HG03565 (cell line): ENCODE measurements at regions not wholly inside any gene's neighbourhood (a gene's known extent, or its start where the extent isn't known, plus 50 kb on each side); places are given as distances from the start of the nearest gene placed in this dataset.
"Not testable (repeated sequence)": the region's sequence is repeated elsewhere in the genome, so short reads cannot be mapped to it uniquely, and the experiment has no call there.

ENCODE experiments used
- ATAC-seq: cut with Tn5 transposase; IDR thresholded peaks from one replicate; pipeline ENCODE4 v1.9.1; 2021; ENCODE audit warnings: mild to moderate bottlenecking, moderate library complexity; ENCODE audit not compliant: unreplicated experiment

GRCh38 chr13:88369866-88370265 lies 698.7 kb downstream of the SLITRK5 start:
- ATAC-seq: no peak

GRCh38 chr13:88376760-88377388 lies 705.7 kb downstream of the SLITRK5 start:
- no peak for ATAC-seq

GRCh38 chr13:88377852-88378251 lies 706.7 kb downstream of the SLITRK5 start:
- ATAC-seq: no peak

- no peak for ATAC-seq
Measured at GRCh38 chr13:88384542-88384941, 713.4 kb downstream of the SLITRK5 start.

- no peak for ATAC-seq
Measured at GRCh38 chr13:88395804-88396203, 724.6 kb downstream of the SLITRK5 start.

GRCh38 chr13:88411696-88412095 lies 740.5 kb downstream of the SLITRK5 start:
- ATAC-seq: no peak

- ATAC-seq: no peak
Measured at GRCh38 chr13:88417801-88418200, 746.6 kb downstream of the SLITRK5 start.

- no peak for ATAC-seq
Measured at GRCh38 chr13:88424463-88424862, 753.3 kb downstream of the SLITRK5 start.

- no peak for ATAC-seq
Measured at GRCh38 chr13:88426661-88427060, 755.5 kb downstream of the SLITRK5 start.

- ATAC-seq: no peak
Measured at GRCh38 chr13:88429862-88430261, 758.7 kb downstream of the SLITRK5 start.

GRCh38 chr13:88434953-88435352 lies 763.8 kb downstream of the SLITRK5 start:
- ATAC-seq: no peak

GRCh38 chr13:88436974-88437373 lies 765.8 kb downstream of the SLITRK5 start:
- ATAC-seq: no peak

- no peak for ATAC-seq
Measured at GRCh38 chr13:88450515-88450914, 779.3 kb downstream of the SLITRK5 start.

- no peak for ATAC-seq
Measured at GRCh38 chr13:88456151-88456550, 785.0 kb downstream of the SLITRK5 start.

- ATAC-seq: no peak
Measured at GRCh38 chr13:88459331-88459730, 788.2 kb downstream of the SLITRK5 start.

- ATAC-seq: no peak
Measured at GRCh38 chr13:88461272-88462009, 790.3 kb downstream of the SLITRK5 start.

- no peak for ATAC-seq
Measured at GRCh38 chr13:88464851-88465250, 793.7 kb downstream of the SLITRK5 start.

- peak; percentile 68 for ATAC-seq
Measured at GRCh38 chr13:88472316-88472715, 801.1 kb downstream of the SLITRK5 start.

GRCh38 chr13:88483202-88483601 lies 812.0 kb downstream of the SLITRK5 start:
- no peak for ATAC-seq

- ATAC-seq: no peak
Measured at GRCh38 chr13:88507909-88508308, 836.7 kb downstream of the SLITRK5 start.

GRCh38 chr13:88512993-88513392 lies 841.8 kb downstream of the SLITRK5 start:
- ATAC-seq: not testable (repeated sequence)

GRCh38 chr13:88526186-88526852 lies 855.1 kb downstream of the SLITRK5 start:
- no peak for ATAC-seq
